K562 (cell line): ENCODE measurements at regions not wholly inside any gene's neighbourhood (a gene's known extent, or its start where the extent isn't known, plus 50 kb on each side); places are given as distances from the start of the nearest gene placed in this dataset.

Source experiments
- ATAC-seq: fragments of 200-7000 bp; cut with Tn5 transposase; 3 replicates; pipeline ENCODE4 v1.9.1; 2020; ENCODE audit warnings: moderate library complexity
- BruUV-seq: library from RNA; stranded (reverse); fragments of 400-500 nt; replicated peaks from 2 replicates; lab custom pipeline; 2021; lab: Mats Ljungman, UMichigan
- CTCF ChIA-PET: fragments of 300-600 bp; formaldehyde crosslinking; extraction: SDS; loops from one replicate; lab custom pipeline; 2021; ENCODE audit warnings: low intra/inter-chr PET ratio; lab: Yijun Ruan, JAX
- POLR2A ChIA-PET: fragments of 300-600, 350-650 bp; sonication (Branson Sonifier 250); formaldehyde crosslinking; extraction: SDS; loops from one replicate; lab custom pipeline; 2021; ENCODE audit warnings: antibody characterized with exemption, inconsistent platforms; lab: Yijun Ruan, JAX
- DNase-seq, 4 experiments: peaks; one replicate each; pipeline versions ENCODE4 v3.0.0 to v3.0.0-alpha.2; 2011 to 2018; ENCODE audit warnings: low spot score in 3 of 4, mixed read lengths in 3 of 4; ENCODE audit errors: extremely low read depth in 1 of 4
- FAIRE-seq: peaks from 2 replicates; lab custom pipeline; 2011; peaks lifted over from hg19 to GRCh38; lab: Jason Lieb, UNC
- H2AFZ ChIP-seq: 2 replicates; pipeline ENCODE4 v1.6.0; 2011; ENCODE audit warnings: low read depth, low read length, control low read depth, inconsistent platforms
- H3K27ac ChIP-seq: fragments of 200-600 bp; 3 replicates; pipeline ENCODE4 v1.8.0; 2011; ENCODE audit warnings: low read depth, mild to moderate bottlenecking, control low read depth, inconsistent platforms, low read length, moderate library complexity, mixed read lengths; ENCODE audit errors: extremely low read depth
- H3K27me3 ChIP-seq, 2 experiments: fragments of 300-600 bp in 1 of 2; 2 replicates in 1 of 2; 3 replicates in 1 of 2; pipeline versions ENCODE4 v1.6.0 to v1.8.0; 2011; ENCODE audit warnings: inconsistent platforms in 2 of 2, low read length in 2 of 2, mild to moderate bottlenecking in 1 of 2, mixed read lengths in 1 of 2, moderate library complexity in 1 of 2; ENCODE audit not compliant: control insufficient read depth in 2 of 2, insufficient read depth in 2 of 2
- H3K36me3 ChIP-seq: fragments of 300-600 bp; 3 replicates; pipeline ENCODE4 v1.8.0; 2011; ENCODE audit warnings: mild to moderate bottlenecking, low read length, inconsistent platforms; ENCODE audit not compliant: control insufficient read depth, insufficient read depth
- H3K4me1 ChIP-seq, 2 experiments: fragments of 200-600 bp in 1 of 2; replicated peaks in 1 of 2; 2 replicates in 1 of 2; 3 replicates in 1 of 2; pipeline versions ENCODE4 v1.5.1 to v1.8.0; 2011; ENCODE audit warnings: inconsistent platforms in 2 of 2, low read length in 2 of 2, mild to moderate bottlenecking in 1 of 2, mixed read lengths in 1 of 2, moderate library complexity in 1 of 2; ENCODE audit not compliant: control insufficient read depth in 2 of 2, insufficient read depth in 2 of 2
- H3K4me2 ChIP-seq: 2 replicates; pipeline ENCODE4 v1.6.1; 2011; ENCODE audit warnings: low read length, control low read depth, inconsistent platforms, mixed read lengths; ENCODE audit not compliant: insufficient read depth
- H3K4me3 ChIP-seq: fragments of 200-600 bp; sonication (generic), shearing (Covaris generic); 2 replicates; pipeline ENCODE4 v1.5.1; 2016; ENCODE audit warnings: control low read depth, inconsistent platforms
- H3K79me2 ChIP-seq: fragments of 200-600 bp; 3 replicates; pipeline ENCODE4 v1.8.0; 2011; ENCODE audit warnings: low read length, inconsistent platforms; ENCODE audit not compliant: control insufficient read depth, insufficient read depth
- H3K9ac ChIP-seq, 2 experiments: 2 replicates each; pipeline versions ENCODE4 v1.6.0 to v1.6.1; 2011; ENCODE audit warnings: low read depth in 2 of 2, low read length in 2 of 2, control low read depth in 1 of 2, inconsistent platforms in 1 of 2, mild to moderate bottlenecking in 1 of 2, mixed read lengths in 1 of 2; ENCODE audit not compliant: insufficient read depth in 1 of 2
- H3K9me1 ChIP-seq: one replicate; pipeline ENCODE4 v1.6.0; 2011; ENCODE audit warnings: inconsistent platforms, mild to moderate bottlenecking, low read length, moderate library complexity; ENCODE audit not compliant: control insufficient read depth, insufficient read depth
- H3K9me3 ChIP-seq: replicated peaks from 2 replicates; pipeline ENCODE4 v1.5.1; 2011; ENCODE audit warnings: low read depth, low read length, inconsistent platforms; ENCODE audit not compliant: control insufficient read depth, insufficient read depth
- H4K20me1 ChIP-seq: replicated peaks from 2 replicates; pipeline ENCODE4 v1.6.1; 2011; ENCODE audit warnings: low read length, inconsistent platforms, mixed read lengths; ENCODE audit not compliant: control insufficient read depth, insufficient read depth
- CHD7 ChIP-seq: fragments of 200-600 bp; sonication (generic); IDR thresholded peaks from one replicate; pipeline ENCODE4 v1.6.1; 2012; ENCODE audit warnings: mild to moderate bottlenecking, low read depth, low read length, inconsistent platforms
- E2F4 ChIP-seq: sonication (generic); formaldehyde crosslinking; IDR thresholded peaks from 2 replicates; pipeline ENCODE4 v1.8.0; 2022; ENCODE audit warnings: mild to moderate bottlenecking, low read depth, missing genetic modification reagents
- ETV1 ChIP-seq: fragments of 450-650 bp; conservative IDR thresholded peaks from 2 replicates; pipeline ENCODE4 v1.6.1; 2016; ENCODE audit warnings: missing genetic modification characterization, control low read depth, low read depth, missing compliant biosample characterization
- FOXK1 ChIP-seq: sonication (generic); formaldehyde crosslinking; IDR thresholded peaks from 2 replicates; pipeline ENCODE4 v1.8.0; 2022; ENCODE audit warnings: missing genetic modification reagents, mild to moderate bottlenecking, borderline replicate concordance
- HDAC2 ChIP-seq: fragments of 450-650 bp; IDR thresholded peaks from 2 replicates; pipeline ENCODE4 v1.6.1; 2016; ENCODE audit warnings: mild to moderate bottlenecking
- L3MBTL2 ChIP-seq: fragments of 450-650 bp; IDR thresholded peaks from 2 replicates; pipeline ENCODE4 v1.6.1; 2016; ENCODE audit warnings: mild to moderate bottlenecking, moderate library complexity
- NBN ChIP-seq: fragments of 450-650 bp; IDR thresholded peaks from 2 replicates; pipeline ENCODE4 v1.6.1; 2016; ENCODE audit warnings: low read depth, mild to moderate bottlenecking
- PREB ChIP-seq: sonication (generic); formaldehyde crosslinking; IDR thresholded peaks from 2 replicates; pipeline ENCODE4 v1.8.1; 2023; ENCODE audit warnings: mild to moderate bottlenecking, missing genetic modification reagents
- WGBS: fragments of 100-300 bp; shearing (Covaris generic); methylation state at CpG from one replicate; pipeline ENCODE4 v1.1.6; 2016; ENCODE audit warnings: low coverage, mixed read lengths; ENCODE audit not compliant: insufficient coverage; ENCODE audit errors: missing lambda C conversion rate; 5-methylcytosine and 5-hydroxymethylcytosine counted together
- in situ Hi-C: fragments of 300-500 bp; cut with MboI; formaldehyde crosslinking; loops from 4 replicates; pipeline ENCODE4 v1.15.0; 2018; ENCODE audit warnings: inconsistent platforms, mixed read lengths
- intact Hi-C: fragments of 100-400 bp; cut with micrococcal nuclease; formaldehyde crosslinking; loops from 2 replicates; pipeline ENCODE4 v1.14.2; 2022

- no peak overlapping the region for H3K4me2 ChIP-seq
- ChIA-PET POLR2A (no interaction called here), CTCF (no interaction called here)
- no peaks in the 10 kb centered on the region for H4K20me1 ChIP-seq
- no peaks in the 10 kb centered on the region for H3K27me3 ChIP-seq
- no peaks in the 10 kb centered on the region for H3K9me3 ChIP-seq
- DNase-seq (no peak), ATAC-seq (no peak), FAIRE-seq (no peak)
- no peak overlapping the region for H3K4me3 ChIP-seq
- H3K9me1 ChIP-seq: no peaks in the 10 kb centered on the region
- intact Hi-C loops (no loop called here), in situ Hi-C loops (no loop called here)
- H3K79me2 ChIP-seq: no peaks in the 10 kb centered on the region
- no peaks in the 10 kb centered on the region for H3K4me1 ChIP-seq
- no TSS peak for BruUV-seq
- H2AFZ ChIP-seq: no peak overlapping the region
- no peaks in the 10 kb centered on the region for H3K36me3 ChIP-seq
- WGBS: 0% methylated on average over 2 of the region's 2 CpGs
- no peak overlapping the region for H3K9ac ChIP-seq
- H3K27ac ChIP-seq: no peak overlapping the region
- TF ChIP-seq NBN: no peak
- no peak for TF ChIP-seq L3MBTL2
- TF ChIP-seq ETV1 (tag): no peak
- TF ChIP-seq PREB: no peak
- no peak for TF ChIP-seq HDAC2
- no peak for TF ChIP-seq E2F4
- no peak for TF ChIP-seq CHD7
- no peak for TF ChIP-seq FOXK1 (CRISPR knock-in tag)
These were observed 1027.0 kb downstream of the STIM2 start for GRCh38 chr4:27887646-27888045.
